Ascending aorta (tissue), 2 donors: ENCODE measurements at regions not wholly inside any gene's neighbourhood (a gene's known extent, or its start where the extent isn't known, plus 50 kb on each side); places are given as distances from the start of the nearest gene placed in this dataset.

ENCODE experiments used
- DNase-seq, 2 donors: peaks; one replicate each; pipeline ENCODE4 v3.0.0-alpha.2; 2019; ENCODE audit warnings: low spot score in 2 of 2
- H3K27ac ChIP-seq, 2 donors: fragments of 200-600 bp; sonication (generic); one replicate each; pipeline ENCODE4 v1.5.1; 2016 to 2017; ENCODE audit warnings: mild to moderate bottlenecking in 1 of 2
- H3K27me3 ChIP-seq: fragments of 200-600 bp; sonication (generic); one replicate; pipeline ENCODE4 v1.5.1; 2017
- H3K36me3 ChIP-seq, 2 donors: fragments of 200-600 bp; sonication (generic); one replicate each; pipeline ENCODE4 v1.5.1; 2016
- H3K4me1 ChIP-seq, 2 donors: fragments of 200-600 bp; sonication (generic); one replicate each; pipeline ENCODE4 v1.5.1; 2016 to 2017; ENCODE audit warnings: mild to moderate bottlenecking in 1 of 2
- H3K4me3 ChIP-seq, 2 donors: fragments of 200-600 bp; sonication (generic); one replicate each; pipeline ENCODE4 v1.5.1; 2016 to 2017; ENCODE audit warnings: mild to moderate bottlenecking in 1 of 2
- H3K9me3 ChIP-seq, 2 donors: fragments of 200-600 bp; sonication (generic); one replicate each; pipeline ENCODE4 v1.5.1; 2016
- intact Hi-C: fragments of 100-400 bp; cut with DNase I; formaldehyde crosslinking; loops from one replicate; pipeline ENCODE4 v1.15.1; 2023
- TF ChIP-seq, protein P1 (sequence below), 3 experiments: fragments of 200-600 bp in 2 of 3; fragments of 450-650 bp in 1 of 3; sonication (generic) in 2 of 3; IDR thresholded peaks; one replicate each; pipeline ENCODE4 v1.5.1; 2016 to 2019; ENCODE audit warnings: antibody characterized with exemption in 3 of 3, mild to moderate bottlenecking in 1 of 3, moderate library complexity in 1 of 3

DNA sequence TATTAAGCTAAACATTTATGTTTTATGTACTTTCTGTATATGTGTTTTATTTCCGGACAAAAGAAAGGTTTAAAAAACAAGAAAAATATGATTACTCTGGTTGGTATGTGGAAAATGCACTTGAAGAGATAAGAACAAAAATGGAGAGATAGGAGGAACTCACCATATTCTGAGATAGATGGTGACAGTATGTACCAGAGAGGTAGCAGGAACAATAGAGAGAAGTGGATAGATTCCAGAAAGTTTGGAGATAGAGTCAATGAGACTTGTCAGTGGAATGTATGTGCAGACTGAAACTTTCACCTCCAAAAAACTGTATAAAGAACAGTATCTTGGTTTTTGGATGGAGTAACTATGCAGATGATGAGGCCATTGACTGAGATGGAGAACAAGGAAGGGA, 105.6 kb upstream of the FSHR start:
- Histone ChIP-seq H3K4me1 (no peaks in the 10 kb centered on the region), H3K27ac (no peak overlapping the region), H3K4me3 (no peak overlapping the region), H3K9me3 (no peaks in the 10 kb centered on the region), H3K36me3 (no peaks in the 10 kb centered on the region), H3K27me3 (no peaks in the 10 kb centered on the region)
- intact Hi-C loops: no loop called here
- DNase-seq: no peak
- TF ChIP-seq, protein P1, sequence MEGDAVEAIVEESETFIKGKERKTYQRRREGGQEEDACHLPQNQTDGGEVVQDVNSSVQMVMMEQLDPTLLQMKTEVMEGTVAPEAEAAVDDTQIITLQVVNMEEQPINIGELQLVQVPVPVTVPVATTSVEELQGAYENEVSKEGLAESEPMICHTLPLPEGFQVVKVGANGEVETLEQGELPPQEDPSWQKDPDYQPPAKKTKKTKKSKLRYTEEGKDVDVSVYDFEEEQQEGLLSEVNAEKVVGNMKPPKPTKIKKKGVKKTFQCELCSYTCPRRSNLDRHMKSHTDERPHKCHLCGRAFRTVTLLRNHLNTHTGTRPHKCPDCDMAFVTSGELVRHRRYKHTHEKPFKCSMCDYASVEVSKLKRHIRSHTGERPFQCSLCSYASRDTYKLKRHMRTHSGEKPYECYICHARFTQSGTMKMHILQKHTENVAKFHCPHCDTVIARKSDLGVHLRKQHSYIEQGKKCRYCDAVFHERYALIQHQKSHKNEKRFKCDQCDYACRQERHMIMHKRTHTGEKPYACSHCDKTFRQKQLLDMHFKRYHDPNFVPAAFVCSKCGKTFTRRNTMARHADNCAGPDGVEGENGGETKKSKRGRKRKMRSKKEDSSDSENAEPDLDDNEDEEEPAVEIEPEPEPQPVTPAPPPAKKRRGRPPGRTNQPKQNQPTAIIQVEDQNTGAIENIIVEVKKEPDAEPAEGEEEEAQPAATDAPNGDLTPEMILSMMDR (IDR thresholded peaks at IDR 0.05): no peak

DNA sequence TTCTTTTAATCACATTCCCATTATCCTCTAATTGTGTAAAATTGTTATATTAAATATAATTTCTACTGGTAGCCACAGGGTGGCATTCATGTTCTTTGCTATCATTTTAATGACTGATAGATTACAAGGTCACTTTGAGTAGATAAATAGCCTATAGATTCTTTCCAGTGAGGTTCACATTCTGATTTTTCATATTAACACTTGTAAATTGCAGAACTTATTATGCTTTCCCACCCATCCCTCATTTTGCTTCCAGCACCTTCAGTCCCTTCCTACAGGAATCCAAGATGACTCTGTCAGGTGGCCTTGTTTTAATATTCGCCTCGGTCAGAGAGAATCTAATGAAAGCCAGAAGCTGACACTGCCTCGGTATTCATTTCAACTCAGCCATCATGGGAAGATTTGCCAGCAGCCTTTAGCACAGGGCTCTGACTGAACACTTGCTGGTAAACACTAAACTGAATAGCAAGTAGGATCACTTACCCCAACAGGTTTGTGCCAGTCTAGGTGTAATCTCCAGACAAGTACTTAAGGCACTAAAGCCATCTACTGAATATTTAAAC, 101.2 kb upstream of the FSHR start:
- no peak overlapping the region for H3K4me3 ChIP-seq
- H3K27ac ChIP-seq: no peak overlapping the region
- no peaks in the 10 kb centered on the region for H3K9me3 ChIP-seq
- H3K4me1 ChIP-seq: no peaks in the 10 kb centered on the region
- H3K27me3 ChIP-seq: no peaks in the 10 kb centered on the region
- DNase-seq: no peak
- TF ChIP-seq, protein P1 (IDR thresholded peaks at IDR 0.05): no peak
- intact Hi-C loops: no loop called here
- no peaks in the 10 kb centered on the region for H3K36me3 ChIP-seq

DNA sequence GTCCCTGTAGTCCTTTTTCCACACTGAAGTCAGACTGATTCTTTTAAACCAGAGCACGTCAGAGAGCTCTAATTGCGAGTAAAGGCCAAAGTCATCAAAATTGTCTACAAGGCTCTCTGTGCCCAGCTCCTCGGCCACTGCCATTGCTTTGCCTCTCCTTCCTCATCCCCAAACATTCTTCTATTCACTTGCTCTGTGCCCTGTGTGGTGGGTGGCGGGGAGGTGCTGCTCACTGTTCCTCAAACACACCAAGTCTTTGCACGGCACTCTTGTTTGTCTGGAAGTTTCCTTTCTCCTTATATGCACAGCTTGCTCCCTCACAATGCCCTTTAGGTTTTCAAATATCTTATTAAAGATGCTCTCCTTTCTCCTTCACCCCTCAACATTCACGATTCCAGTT, 100.1 kb upstream of the FSHR start:
- DNase-seq: no peak
- H3K4me3 ChIP-seq: no peak overlapping the region
- intact Hi-C loops: no loop called here

DNA sequence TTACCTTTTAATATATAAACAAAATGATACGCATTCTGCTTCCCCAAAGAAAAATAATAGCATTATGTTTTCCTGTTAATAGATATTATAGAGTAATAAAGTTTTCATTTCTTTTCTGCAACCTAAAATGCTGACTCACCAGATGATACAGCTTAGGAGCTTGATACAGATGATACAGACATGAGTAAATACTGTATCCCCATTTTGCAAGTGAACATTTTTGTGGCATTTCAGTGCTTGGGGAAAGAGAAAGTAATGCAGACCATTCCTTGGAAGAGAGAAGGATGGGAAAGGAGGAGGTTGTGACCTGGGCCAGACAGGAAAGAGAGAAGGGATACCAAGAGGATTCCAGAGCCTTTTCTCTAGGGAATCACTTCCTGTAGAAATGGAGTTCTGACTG, 97.5 kb upstream of the FSHR start:
- no peaks in the 10 kb centered on the region for H3K9me3 ChIP-seq
- no peaks in the 10 kb centered on the region for H3K27me3 ChIP-seq
- H3K27ac ChIP-seq: no peak overlapping the region
- no peaks in the 10 kb centered on the region for H3K4me1 ChIP-seq
- intact Hi-C loops: no loop called here
- no peak for DNase-seq
- TF ChIP-seq, protein P1 (IDR thresholded peaks at IDR 0.05): no peak
- no peaks in the 10 kb centered on the region for H3K36me3 ChIP-seq
- H3K4me3 ChIP-seq: no peak overlapping the region

More for the DNA sequence above, 100.1 kb upstream of the FSHR start:
- Histone ChIP-seq H3K27me3 (no peaks in the 10 kb centered on the region), H3K27ac (no peak overlapping the region), H3K9me3 (no peaks in the 10 kb centered on the region), H3K4me1 (no peaks in the 10 kb centered on the region), H3K36me3 (no peaks in the 10 kb centered on the region)
- TF ChIP-seq, protein P1 (IDR thresholded peaks at IDR 0.05): no peak

DNA sequence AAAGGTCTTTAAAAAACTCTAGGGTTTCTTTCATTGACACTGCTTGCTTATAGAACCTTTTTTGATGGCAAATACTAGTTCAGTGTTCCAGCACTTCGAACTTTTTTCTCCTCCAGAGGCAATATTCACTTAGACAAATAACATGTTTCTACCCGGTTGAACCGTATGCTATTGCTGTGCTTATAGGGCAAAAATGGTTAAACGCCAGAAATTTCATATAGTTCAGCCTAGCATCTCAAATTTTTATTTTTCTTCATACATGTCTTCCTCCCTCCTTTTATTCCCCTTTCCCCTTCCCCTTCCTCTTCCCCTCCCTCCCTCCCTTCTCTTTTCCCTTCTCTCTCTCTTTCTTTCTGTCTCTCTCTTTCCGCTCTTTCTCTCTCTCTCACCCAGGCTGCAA, 96.9 kb upstream of the FSHR start:
- TF ChIP-seq, protein P1 (IDR thresholded peaks at IDR 0.05): no peak
- intact Hi-C loops: no loop called here

DNA sequence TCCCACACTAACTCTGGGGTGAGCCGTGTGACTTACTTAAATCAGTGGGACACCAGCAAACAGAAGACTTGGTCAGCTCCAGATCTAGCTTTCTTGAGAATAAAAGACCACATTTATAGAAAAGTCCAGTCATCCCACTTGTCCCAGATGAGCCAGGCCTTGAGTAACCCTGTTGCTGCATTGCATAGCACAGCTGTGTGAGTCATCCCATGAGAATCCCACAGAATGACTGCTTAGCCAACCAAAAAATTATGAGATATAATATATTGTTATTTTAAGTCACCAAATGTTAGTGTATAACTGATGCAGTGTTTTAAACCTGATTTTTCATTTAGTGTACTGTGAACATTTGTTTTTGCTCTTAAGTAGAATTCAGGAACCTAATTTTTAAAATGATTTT, 94.2 kb upstream of the FSHR start:
- H3K9me3 ChIP-seq: no peaks in the 10 kb centered on the region
- no peak overlapping the region for H3K4me3 ChIP-seq
- no peaks in the 10 kb centered on the region for H3K36me3 ChIP-seq
- no peak for DNase-seq
- H3K4me1 ChIP-seq: no peaks in the 10 kb centered on the region
- intact Hi-C loops: no loop called here
- H3K27me3 ChIP-seq: no peaks in the 10 kb centered on the region
- no peak overlapping the region for H3K27ac ChIP-seq
- TF ChIP-seq, protein P1 (IDR thresholded peaks at IDR 0.05): no peak

More for the DNA sequence above, 96.9 kb upstream of the FSHR start:
- Histone ChIP-seq H3K36me3 (no peaks in the 10 kb centered on the region), H3K4me1 (no peaks in the 10 kb centered on the region), H3K27me3 (no peaks in the 10 kb centered on the region), H3K27ac (no peak overlapping the region), H3K9me3 (no peaks in the 10 kb centered on the region), H3K4me3 (no peak overlapping the region)
- no peak for DNase-seq
